Osteoblast (primary cell): ENCODE measurements at regions not wholly inside any gene's neighbourhood (a gene's known extent, or its start where the extent isn't known, plus 50 kb on each side); places are given as distances from the start of the nearest gene placed in this dataset.
"Not testable (repeated sequence)": the region's sequence is repeated elsewhere in the genome, so short reads cannot be mapped to it uniquely, and the experiment has no call there.

Source experiments
- DNase-seq: peaks from one replicate; pipeline ENCODE4 v3.0.0; 2011; ENCODE audit warnings: low spot score, mixed read lengths; ENCODE audit not compliant: insufficient read length; ENCODE audit errors: missing footprints
- H2AFZ ChIP-seq: 2 replicates; pipeline ENCODE4 v1.6.0; 2011; ENCODE audit warnings: mild to moderate bottlenecking, low read length
- H3K27ac ChIP-seq: 2 replicates; pipeline ENCODE4 v1.5.1; 2011; ENCODE audit warnings: mild to moderate bottlenecking, low read depth, low read length, moderate library complexity
- H3K27me3 ChIP-seq: 2 replicates; pipeline ENCODE4 v1.6.0; 2012; ENCODE audit warnings: mild to moderate bottlenecking, control low read depth, inconsistent platforms, low read length, moderate library complexity; ENCODE audit not compliant: insufficient read depth
- H3K36me3 ChIP-seq: 2 replicates; pipeline ENCODE4 v1.5.1; 2011; ENCODE audit warnings: mild to moderate bottlenecking, low read length, control low read depth, moderate library complexity; ENCODE audit not compliant: insufficient read depth
- H3K4me1 ChIP-seq: 2 replicates; pipeline ENCODE4 v1.5.1; 2011; ENCODE audit warnings: mild to moderate bottlenecking, low read length, control low read depth, moderate library complexity; ENCODE audit not compliant: insufficient read depth
- H3K4me2 ChIP-seq: 2 replicates; pipeline ENCODE4 v1.6.0; 2011; ENCODE audit warnings: mild to moderate bottlenecking, low read length; ENCODE audit not compliant: insufficient read depth
- H3K4me3 ChIP-seq: fragments of 200-600 bp; sonication (generic); 3 replicates; pipeline ENCODE4 v1.5.1; 2012; ENCODE audit warnings: mild to moderate bottlenecking, low read length, inconsistent platforms; ENCODE audit not compliant: insufficient read depth
- H3K79me2 ChIP-seq: 2 replicates; pipeline ENCODE4 v1.6.0; 2012; ENCODE audit warnings: mild to moderate bottlenecking, low read length, control low read depth, inconsistent platforms; ENCODE audit not compliant: insufficient read depth
- H3K9me3 ChIP-seq: 2 replicates; pipeline ENCODE4 v1.5.1; 2011; ENCODE audit warnings: low read depth, low read length, control low read depth
- H4K20me1 ChIP-seq: 2 replicates; pipeline ENCODE4 v1.6.0; 2012; ENCODE audit warnings: mild to moderate bottlenecking, low read length, control low read depth; ENCODE audit not compliant: insufficient read depth
- TF ChIP-seq, protein P1 (sequence below): IDR thresholded peaks from 2 replicates; pipeline ENCODE4 v1.5.1; 2011; ENCODE audit warnings: mild to moderate bottlenecking, low read depth, low read length, moderate library complexity; ENCODE audit errors: extremely low read depth

DNA sequence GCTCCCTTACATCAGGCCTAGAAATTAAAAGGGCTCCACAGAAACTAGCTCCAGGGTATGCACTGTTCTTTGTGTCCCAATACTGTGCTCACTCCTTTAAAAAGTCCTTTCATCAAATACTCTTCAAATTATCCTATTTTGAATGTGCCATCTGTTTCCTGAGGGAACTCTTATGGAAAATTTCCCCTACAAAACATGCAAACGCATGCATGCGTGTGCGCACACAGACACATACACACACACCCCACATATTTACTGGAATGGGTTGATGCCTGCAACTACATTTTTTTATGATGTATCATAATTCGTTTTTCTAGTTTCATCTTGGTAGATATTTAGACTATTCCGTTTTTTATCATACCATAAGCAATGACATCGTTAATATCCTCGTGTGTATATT lies 351.2 kb upstream of the KIF2B start:
- Histone ChIP-seq H3K4me2 (no peak overlapping the region), H3K36me3 (no peaks in the 10 kb centered on the region), H2AFZ (no peak overlapping the region), H3K27me3 (no peaks in the 10 kb centered on the region), H4K20me1 (no peaks in the 10 kb centered on the region), H3K9me3 (no peaks in the 10 kb centered on the region), H3K4me3 (no peak overlapping the region), H3K79me2 (no peaks in the 10 kb centered on the region), H3K4me1 (no peaks in the 10 kb centered on the region), H3K27ac (no peak overlapping the region)
- DNase-seq: no peak
- TF ChIP-seq, protein P1, sequence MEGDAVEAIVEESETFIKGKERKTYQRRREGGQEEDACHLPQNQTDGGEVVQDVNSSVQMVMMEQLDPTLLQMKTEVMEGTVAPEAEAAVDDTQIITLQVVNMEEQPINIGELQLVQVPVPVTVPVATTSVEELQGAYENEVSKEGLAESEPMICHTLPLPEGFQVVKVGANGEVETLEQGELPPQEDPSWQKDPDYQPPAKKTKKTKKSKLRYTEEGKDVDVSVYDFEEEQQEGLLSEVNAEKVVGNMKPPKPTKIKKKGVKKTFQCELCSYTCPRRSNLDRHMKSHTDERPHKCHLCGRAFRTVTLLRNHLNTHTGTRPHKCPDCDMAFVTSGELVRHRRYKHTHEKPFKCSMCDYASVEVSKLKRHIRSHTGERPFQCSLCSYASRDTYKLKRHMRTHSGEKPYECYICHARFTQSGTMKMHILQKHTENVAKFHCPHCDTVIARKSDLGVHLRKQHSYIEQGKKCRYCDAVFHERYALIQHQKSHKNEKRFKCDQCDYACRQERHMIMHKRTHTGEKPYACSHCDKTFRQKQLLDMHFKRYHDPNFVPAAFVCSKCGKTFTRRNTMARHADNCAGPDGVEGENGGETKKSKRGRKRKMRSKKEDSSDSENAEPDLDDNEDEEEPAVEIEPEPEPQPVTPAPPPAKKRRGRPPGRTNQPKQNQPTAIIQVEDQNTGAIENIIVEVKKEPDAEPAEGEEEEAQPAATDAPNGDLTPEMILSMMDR: no peak

DNA sequence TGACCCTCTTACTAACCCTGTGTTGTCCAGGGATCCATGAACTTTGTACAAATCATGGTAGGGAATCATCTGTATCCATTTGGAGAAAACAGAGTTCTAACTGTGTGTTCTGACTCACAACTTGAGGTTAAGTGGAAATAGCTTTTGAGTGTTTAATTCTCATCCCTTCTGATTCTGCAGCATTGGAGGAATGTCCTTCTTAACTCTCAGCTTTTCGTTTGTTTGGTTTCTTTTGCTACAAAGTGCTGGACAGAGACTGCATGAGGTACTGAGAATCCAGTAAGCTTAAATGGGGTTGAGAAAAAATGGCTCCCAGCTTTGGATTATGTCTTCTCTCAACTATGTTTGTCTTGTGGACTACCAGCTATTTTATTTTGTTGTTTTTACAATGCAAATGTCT lies 352.1 kb upstream of the KIF2B start:
- Histone ChIP-seq H3K27ac (no peak overlapping the region), H3K4me1 (no peaks in the 10 kb centered on the region), H4K20me1 (no peaks in the 10 kb centered on the region), H3K9me3 (no peaks in the 10 kb centered on the region), H3K4me2 (no peak overlapping the region), H2AFZ (no peak overlapping the region), H3K27me3 (no peaks in the 10 kb centered on the region), H3K36me3 (no peaks in the 10 kb centered on the region), H3K4me3 (no peak overlapping the region), H3K79me2 (no peaks in the 10 kb centered on the region)
- TF ChIP-seq, protein P1: no peak
- DNase-seq: no peak

DNA sequence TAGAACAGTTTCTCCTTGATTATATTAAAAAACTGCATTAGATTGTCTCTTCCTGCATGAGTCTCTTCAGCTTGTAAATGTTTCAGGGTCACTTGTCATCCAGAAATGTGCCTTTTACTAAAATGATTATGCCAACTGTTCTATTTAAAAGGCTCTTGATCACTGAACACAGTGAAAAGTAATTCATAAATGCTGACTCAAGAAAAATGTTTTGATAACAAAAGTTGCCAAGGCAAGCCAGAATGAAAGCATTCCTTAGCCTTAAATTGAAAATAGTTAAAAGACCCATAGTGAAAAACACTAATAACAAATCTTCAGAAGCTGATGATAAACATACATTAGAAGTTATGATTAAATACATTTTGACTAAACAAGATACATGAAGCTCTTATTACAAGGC lies 356.0 kb upstream of the KIF2B start:
- no peak for DNase-seq

DNA sequence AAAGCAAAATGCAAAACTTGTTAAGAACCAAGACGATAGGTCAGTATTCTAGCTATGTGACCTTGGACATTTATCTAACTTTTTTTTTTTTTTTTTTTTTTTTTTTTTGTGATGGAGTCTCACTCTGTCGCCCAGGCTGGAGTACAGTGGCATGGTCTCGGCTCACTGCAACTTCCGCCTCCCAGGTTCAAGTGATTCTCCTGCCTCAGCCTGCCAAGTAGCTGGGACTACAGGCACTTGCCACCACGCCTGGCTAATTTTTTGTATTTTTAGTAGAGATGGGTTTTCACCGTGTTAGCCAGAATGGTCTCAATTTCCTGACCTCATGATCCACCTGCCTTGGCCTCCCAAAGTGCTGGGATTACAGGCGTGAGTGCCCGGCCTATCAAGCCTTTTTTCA lies 358.3 kb upstream of the KIF2B start:
- H3K4me3 ChIP-seq, H3K9me3 ChIP-seq, DNase-seq, H3K27ac ChIP-seq, H4K20me1 ChIP-seq, H2AFZ ChIP-seq, H3K4me2 ChIP-seq, H3K4me1 ChIP-seq, H3K36me3 ChIP-seq, H3K27me3 ChIP-seq, H3K79me2 ChIP-seq: not testable (repeated sequence)

More for the DNA sequence above, 356.0 kb upstream of the KIF2B start:
- Histone ChIP-seq H4K20me1 (no peaks in the 10 kb centered on the region), H3K4me1 (no peaks in the 10 kb centered on the region), H3K36me3 (no peaks in the 10 kb centered on the region), H3K9me3 (no peaks in the 10 kb centered on the region), H3K27ac (no peak overlapping the region), H3K4me2 (no peak overlapping the region), H2AFZ (no peak overlapping the region), H3K79me2 (no peaks in the 10 kb centered on the region), H3K4me3 (no peak overlapping the region), H3K27me3 (no peaks in the 10 kb centered on the region)
- TF ChIP-seq, protein P1: no peak
